OCI-M1 (cell line): ENCODE measurements at regions not wholly inside any gene's neighbourhood (a gene's known extent, or its start where the extent isn't known, plus 50 kb on each side); places are given as distances from the start of the nearest gene placed in this dataset.

Experiments used
- DNase-seq: peaks from one replicate; lab custom pipeline; 2025; lab: John Stamatoyannopoulos, UW

DNA sequence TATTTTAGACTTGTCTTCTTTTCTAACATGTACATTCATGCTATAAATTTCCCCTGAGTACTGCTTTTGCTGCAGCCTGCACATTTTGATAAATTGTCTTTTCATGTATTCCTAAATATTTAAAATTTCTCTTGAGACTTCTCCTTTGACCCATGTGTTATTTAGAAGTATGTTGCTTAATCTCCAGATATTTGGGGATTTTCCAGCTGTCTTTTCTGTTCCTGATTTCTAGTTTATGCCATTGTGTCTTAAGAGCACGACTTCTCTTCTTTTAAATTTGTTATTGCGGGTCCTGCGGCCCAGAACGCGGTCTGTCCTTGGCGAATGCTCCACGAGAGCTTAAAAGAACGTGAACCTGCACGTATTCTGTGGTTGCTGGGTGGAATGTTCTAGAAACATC is 136.4 kb downstream of the KIF26A start:
- DNase-seq, result no peak

DNA sequence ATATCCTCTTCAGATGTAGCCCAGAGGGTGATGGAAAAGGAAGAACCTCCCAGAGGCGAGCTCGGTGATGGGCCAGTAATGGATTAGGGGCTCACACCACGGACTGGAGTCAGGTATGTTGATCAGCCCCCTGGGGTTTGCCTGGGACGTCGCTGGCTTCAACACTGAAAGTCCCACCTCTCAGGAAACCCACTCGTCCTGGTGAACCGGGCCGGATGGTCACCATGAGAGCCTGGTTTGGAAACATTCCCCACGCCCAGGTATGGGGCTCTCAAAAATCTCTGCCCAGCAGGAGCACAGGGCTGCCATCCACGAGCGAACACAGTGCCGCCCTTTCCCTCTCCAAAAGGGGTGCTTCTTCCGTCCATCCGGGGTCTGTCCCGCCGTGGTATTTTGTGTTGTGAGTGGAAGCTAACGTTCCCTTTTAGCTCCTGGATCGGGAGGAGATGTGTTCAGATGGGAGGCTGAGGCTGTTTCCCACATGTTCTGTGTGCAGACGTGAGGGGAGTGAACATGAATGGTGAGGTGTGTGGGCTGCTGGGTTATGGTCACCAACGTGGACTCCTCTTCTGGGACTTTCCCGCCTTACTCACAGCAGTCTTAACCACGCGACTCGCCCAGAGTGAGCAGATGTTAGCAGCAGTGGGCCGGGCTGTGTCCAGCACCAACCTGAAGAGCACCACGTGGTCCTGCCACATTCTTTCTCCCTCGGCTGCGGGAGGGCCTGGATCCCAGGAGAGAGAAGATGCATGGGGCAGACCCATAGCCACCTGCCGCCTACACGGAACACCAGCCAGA is 139.2 kb downstream of the KIF26A start:
- no peak for DNase-seq

DNA sequence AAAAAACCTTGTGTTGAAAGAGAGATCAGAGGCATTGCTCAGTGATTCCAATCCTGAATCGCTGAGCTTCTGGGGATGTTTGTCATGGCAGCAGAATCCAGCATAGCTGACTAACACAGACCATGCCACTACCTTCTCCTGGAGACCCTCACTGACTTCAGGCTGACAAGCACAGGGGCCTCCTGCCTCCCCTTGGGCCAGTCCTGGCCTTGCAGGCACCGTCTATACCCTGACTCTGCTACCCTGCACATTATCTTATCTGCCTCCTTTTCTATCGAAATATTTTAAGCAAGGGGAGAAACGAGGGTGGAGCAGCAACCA is 139.8 kb downstream of the KIF26A start:
- no peak for DNase-seq

DNA sequence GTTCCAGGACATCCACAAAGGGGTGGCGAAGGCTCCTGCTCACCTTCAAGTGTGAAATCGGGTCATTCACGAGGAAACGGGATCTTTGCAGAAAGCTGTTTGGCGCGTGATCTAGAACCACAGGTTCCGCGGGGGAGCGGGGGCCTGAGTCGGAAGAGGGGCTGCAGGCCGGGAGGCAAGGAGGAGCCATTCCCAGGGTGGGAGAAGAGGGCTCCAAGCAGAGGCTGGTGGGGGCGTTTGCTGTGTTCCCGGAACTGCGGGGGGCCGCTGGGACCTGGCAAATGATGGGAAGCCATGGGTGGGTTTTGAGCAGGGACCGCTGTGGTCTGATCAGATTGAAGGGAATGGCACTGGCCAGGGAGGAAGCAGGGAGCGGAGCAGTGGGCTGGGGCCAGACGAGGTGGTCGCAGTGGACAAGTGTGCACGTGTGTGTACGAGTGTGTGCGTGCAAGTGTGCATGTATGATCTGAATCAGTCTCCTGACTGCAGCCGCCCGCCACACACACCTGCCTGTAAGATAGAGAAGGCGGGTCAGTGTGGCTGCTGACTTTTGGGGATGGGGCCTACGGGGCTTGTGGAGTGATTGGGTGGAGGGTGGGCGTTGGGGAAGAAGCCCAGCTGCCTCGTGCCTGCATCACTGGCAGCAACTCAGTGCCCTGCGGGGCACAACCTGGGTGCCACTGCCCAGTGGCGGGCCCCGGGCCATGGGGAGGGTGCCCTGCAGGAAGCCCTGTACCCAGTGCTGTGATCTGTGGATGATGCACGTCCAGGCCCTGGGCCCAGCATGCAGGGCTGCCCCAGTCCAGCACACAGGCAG is 141.9 kb downstream of the KIF26A start:
- DNase-seq, result no peak

DNA sequence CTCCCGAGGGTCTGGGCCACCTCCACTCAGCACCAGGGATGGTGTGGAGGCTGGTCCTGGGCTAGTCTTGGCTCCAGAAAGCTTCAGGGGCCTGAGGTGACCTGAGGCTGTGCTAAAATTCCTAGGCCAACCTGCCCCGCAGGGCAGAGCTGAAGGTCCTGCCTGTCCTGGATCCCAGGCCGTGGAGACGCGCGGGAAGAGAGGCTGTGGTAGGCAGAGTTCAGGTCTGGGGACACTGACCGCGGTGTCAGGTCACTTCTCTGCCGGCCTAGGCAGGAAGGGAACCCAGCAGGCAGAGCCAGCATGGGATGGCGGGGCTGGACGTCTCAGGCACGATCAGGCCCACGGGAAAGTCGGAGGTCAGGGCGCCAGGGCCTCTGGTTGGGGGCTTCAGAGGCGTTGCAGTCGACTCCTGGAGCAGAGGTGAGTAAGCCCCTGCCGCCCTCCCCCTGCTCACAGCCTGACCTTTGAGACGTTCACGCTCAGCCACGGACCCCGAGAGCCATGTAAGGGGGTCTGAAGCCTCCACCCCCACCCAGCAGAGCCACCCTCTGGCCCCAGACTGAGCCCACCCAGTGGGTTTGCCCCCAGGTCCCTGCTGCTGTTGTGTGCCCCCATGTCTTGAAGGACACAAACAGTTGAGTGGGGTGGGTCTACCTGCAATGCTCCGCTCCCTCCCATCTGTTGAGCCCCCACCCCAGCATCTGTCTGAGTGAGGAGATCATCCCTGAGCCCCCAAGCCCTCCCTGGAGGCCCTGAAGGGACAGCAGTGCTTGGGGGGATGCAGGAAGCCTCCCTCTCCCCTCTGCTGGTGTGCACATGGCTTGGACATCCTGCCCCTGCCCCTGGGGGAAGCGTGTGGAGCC is 142.7 kb downstream of the KIF26A start:
- no peak for DNase-seq

DNA sequence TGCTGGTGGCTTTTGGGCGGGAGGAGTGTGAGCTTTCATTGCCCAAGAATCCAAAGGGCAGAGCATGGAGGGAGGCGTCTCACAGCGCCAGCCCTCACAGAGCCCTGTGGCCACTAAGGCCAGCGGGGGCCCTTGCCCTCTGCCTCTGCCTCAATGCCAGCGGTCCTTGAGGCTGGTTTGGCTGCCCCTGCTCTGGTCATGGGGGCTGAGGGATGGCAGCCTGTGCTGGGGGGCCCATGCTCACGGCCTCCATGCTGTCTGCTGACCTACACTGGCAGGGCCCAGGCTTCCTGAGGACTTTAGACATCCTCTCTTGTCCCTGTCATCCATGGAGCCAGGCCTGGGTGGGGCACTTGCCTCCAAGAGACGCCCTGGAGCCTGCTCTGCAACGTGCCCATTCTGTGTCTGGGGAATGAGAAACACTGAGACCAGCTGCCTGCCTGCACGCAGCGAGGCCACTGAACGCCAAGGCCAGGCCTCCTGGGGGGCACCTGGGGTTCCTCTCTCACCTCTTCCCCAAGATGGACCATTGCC is 143.4 kb downstream of the KIF26A start:
- DNase-seq, result no peak

DNA sequence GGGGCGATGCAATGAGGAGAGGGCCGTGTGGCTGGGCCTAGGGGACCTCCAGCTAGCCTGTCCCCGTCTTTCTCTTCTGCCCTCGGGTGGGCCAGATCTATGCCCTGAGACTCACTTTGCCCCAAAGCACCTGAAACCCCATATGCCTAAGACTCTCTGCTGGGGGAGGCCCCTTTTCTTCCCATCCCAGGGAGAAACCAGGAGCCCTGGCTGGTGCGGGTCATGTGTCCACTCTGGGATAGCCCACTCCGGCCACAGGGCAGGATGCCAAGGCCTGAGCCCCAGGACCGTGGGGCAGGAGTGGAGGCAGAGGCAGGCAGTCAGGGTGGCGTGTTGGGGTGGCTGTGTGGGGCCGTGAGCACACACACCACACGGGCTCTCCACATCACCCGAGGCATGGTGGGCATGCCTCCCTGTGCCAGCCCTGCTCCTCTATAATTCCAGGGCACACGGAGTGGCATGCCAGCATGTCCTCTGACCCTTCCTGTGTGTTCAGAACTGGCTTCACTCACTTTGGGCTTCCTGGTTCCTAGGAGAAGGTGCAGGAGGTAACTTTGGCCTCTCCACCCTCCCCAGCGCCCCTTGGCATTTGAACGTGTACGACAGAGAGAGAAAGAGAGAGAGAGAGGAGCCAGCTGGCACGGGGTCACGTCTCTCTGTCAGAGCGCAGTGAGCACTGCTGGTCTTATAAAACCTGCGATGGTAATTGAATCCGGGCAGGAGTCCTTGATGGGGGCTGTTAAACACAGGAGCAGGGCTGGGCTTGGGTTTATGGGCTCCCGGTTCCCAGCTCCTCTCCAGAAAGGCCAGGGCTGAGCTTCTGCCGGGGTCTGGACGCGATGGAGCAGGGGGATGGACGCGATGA is 144.2 kb downstream of the KIF26A start:
- no peak for DNase-seq

DNA sequence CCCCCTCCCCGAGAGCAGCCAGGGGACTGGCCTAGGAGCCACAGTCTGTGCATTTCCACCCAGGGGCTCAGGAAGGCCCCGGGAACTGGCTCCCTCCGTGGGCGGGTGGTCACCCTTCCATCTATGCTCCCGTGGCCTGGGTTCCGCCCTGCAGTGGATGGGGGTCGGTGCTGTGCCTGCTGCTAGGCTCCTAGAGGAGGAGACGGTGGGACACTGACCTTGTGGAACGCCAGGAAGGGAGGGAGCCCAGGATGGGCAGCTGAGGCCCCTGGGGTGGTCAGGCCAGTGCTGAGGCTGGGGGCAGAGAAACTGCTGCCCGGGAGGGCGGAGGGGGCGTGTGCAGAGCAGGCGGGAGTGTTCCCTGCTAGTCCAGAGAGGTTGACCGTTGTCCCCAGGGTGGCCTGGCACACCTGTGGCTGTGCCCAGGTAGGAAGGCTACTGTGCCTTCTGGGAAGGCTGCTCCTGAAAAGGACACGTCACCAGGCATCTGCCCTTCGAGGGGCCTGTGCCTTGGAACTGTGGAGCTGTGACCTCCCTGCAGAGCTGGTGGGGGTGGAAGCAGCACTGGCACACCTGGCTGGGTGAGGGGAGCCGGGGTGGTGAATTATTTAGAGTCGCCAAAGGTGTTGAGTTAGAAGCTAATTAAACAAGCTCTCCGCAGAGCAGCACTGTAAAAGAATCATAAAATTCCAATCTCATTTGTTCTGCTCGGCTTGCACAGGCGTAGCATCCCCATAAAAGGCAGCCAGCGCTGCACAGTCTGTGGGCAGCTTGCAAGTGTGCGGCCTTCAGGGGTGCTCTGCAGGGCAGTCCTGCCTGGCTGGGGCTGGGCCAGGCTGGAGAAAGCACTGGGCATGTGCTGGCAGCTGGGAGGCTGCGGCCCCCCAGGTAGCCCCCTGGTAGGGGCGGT is 145.1 kb downstream of the KIF26A start:
- no peak for DNase-seq

DNA sequence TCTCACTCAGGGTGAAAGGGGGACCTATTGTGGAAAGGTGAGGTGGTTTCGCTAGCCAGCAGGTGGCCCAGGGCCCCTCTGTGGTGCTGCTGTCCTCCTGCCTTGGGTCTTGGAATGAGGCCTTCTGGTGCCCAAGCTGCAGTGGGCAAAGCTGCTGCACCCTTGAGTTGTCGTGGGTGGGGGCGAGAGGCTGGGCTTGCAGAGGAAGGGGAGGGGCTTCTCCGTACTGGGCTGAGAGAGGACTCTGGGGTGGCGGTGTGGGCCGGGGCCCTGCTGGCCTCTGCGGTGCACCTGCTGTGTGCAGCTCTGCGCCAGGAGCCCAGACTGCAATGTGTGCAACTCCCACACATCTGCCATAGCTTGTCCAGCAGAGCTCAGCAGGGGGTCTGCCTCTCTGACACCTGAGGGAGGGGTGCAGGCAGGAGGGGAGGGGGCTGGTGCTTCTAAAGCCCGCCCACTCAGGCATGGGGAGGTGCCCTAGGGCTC is 145.8 kb downstream of the KIF26A start:
- DNase-seq, result no peak

DNA sequence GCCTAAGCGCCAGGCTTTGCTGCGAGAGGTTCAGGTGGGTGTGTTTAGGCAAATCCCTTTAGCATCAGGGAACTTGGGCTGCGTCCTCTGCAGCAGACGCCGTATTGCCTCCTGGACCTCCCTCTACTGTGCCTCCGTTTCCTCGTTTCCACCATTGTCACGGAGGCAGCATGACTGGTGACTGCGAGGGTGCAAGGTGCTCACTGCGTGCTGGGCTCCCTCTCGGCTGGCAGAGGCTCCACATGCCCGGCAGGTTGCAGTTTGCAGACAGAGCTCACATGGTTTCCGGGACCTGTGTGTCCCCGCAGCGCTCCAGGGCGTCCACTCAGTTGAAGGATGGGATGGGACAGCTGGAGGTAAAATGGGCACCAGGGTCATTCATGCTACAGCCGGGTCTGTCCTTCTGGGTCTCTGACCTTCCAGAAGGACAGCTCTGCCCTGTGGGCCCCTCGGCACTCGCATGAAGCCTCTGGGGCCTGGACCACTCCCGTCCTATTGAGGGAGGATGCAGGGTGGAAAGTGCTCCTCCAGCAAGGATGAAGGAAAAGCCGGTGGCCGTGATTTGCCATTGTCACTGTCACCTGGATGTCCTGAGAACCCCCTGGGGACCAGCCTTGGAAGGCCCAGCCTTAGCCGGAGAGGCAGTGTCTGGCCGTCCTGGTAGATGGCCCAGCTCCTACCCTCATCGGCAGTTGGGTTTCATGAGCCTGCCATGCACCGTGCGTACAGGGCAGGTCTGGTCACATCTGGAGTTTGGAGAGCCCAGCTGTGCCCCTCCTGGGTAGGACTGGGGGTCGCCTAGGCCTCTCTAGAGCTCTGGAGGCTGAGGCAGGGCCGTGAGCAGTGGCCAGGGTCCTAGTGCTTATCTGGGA is 146.5 kb downstream of the KIF26A start:
- no peak for DNase-seq

DNA sequence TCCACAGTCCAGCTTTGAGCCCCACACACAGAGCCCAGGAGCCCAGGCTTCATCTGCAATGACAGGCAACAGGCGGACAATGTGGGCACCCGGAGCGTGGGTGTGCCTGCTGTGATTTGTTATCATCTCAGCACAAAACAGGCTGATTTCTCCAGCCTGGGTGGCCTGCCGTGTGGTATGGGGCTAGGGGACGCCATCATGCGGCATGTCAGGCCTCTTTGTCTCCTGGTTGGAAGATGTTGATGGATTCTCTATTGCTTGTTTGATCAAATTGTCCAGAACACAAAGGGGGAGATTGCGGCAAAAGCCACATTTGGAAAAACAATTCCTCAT is 147.1 kb downstream of the KIF26A start:
- DNase-seq, result no peak

DNA sequence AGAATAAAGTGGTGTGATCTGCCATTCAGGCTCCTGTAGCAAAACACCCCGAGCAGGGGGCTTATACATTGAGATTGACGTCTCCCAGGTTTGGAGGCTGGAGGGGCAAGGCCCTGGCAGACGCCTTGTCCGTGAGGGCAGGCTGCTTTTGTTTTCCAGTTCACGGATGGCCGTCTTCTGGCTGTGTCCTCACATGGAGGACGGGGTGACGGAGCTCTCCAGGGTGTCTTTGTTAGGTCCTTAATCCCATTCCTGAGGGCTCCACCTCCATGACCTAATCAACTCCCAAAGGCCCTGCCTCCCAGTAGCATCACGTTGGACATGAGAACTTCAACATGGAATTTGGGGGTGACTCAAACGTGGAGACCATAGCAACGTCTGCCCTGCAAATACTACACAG is 147.7 kb downstream of the KIF26A start:
- DNase-seq, result no peak

DNA sequence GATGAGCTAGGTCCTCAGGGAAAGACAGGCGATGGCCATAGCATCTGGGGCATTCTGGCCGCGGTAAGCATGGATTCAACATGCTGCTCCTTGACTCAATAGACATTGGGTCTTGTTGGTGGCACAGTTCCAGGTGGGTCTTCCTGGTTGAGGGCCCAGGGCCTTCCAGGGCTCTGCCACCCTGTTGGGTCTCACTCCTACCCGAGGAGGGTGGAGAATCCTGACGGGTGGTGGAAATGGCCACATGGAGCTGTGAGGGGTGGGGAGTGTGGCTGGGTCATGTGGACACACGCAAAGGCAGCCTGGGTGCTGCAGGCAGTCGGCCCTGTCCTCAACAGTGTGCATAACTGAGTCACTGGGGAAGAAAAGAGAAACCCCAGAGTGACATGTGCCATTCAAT is 148.1 kb downstream of the KIF26A start:
- DNase-seq, result no peak

DNA sequence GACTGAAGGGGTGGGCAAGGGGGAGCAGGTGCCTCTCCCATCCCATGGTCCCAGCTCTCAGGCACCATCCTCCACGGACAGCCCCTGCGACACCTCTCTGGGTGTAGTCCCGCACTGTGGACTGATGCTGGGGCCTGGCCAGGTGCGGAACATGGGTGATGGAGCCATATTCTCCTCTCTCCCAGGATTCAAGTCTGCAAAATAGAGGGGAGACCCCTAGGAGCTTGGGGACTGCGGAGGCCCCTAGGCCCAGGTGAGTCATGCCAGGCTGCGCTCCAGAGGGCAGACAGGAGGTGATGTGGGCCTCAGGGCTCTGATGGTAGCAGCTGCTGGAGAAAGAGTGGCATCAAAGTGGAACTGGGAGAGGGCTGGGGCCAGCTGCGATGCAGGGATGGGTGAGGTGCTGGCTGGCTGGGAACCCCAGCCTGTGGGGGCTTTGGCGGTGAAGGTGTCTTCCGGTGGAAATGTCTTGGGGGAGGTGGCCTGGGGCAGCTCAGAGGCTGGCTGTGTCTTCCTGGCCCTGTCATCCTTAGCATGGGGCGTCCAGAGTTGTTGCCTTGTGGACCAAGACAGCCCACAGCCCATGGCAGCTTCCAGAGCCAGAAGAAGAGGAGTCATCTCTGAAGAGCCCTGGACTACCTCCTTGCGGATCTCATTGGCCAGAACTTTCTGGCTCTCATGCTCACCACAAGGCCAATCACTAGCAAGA is 149.1 kb downstream of the KIF26A start:
- no peak for DNase-seq

DNA sequence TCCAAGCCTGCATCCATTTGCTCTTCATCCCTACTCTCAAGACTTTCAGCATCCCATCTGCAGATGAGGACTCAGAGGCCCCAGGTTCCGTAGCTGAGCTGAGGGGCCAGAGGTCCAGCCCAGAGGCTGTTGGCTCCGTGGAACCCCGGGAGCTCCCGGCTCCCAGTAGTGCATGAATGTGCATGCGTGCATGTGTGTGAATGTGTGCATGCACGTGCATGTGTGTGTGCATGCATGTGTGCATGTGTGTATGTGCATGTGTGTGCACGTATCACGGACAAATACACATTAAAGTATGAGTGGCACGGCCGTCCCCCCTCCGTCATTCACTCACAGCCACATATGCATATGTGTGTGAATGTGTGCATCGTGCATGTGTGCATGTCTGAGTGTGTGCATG is 149.9 kb downstream of the KIF26A start:
- no peak for DNase-seq

DNA sequence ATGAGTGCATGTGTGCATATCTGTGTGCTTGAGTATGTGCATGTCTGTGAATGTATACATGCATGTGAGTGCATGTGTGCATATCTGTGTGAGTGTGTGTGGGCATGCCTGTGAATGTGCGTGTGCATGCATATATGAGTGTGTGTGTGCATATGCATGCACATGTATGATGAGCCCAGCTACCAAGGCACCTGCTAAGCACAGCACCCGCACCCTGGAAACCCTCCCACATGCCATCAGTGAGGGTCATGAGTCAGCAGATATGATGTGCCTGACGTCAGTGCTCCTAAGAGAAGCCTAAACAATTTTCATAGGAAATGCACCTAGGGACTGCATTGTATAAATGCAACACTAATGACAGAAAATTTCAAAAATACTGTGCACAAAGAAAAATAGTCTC is 151.1 kb downstream of the KIF26A start:
- DNase-seq, result no peak

DNA sequence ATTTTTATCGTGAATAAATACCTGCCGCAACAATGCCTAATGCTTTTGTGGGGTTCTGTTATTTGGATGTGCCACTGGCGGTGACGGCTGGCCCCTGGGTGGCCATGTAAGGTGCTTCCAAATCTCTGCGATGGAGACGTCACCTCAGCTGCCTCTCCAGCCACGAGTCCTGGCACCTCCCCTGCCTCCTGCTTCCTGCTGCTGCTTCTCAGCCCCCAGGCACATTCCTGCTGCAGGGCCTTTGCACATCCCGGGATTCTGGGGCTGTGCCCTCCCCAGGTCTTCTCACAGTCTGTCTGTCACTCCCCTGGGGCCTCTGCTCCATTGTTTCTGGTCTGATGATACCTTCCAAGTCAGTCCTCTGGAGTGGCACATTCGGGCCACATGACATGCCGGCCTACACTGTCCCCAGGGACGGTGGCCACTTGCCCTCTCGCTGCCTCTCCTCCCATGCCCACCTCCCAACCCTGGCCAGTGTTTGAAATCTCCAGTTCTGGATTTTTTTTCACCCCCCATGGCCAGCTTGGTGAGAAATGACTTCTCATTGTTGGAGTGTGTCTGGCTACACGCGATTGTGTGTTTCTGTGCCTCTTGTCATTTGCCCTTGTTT is 151.8 kb downstream of the KIF26A start:
- no peak for DNase-seq

DNA sequence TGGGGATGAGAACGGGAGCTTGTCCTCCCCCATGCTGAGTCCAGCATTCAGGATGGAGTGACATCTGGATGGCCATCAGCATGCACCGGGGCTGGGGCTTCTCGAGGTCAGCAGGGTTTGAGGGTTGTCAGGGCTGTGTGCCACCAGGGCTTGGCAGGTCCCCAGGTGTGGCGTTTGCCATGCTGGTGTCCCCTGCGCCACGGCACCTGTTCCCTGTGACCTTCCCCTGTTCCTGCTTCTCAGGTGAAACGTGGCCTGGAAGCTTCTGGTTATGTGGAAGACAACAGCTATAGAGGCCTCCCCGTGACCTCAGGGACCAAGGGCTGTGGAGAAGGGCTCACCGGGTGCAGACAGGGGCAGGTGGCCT is 152.4 kb downstream of the KIF26A start:
- no peak for DNase-seq
